Fibroblast of mammary gland (primary cell): ENCODE measurements at regions not wholly inside any gene's neighbourhood (a gene's known extent, or its start where the extent isn't known, plus 50 kb on each side); places are given as distances from the start of the nearest gene placed in this dataset.
"Not testable (repeated sequence)": the region's sequence is repeated elsewhere in the genome, so short reads cannot be mapped to it uniquely, and the experiment has no call there.

ENCODE experiments used
- DNase-seq: peaks from one replicate; pipeline ENCODE4 v3.0.0-alpha.2; 2010; ENCODE audit warnings: low read depth
- H3K4me3 ChIP-seq: 2 replicates; pipeline ENCODE4 v1.5.1; 2011; ENCODE audit warnings: low read depth, mild to moderate bottlenecking, low read length, moderate library complexity; ENCODE audit not compliant: control insufficient read depth
- CTCF ChIP-seq: conservative IDR thresholded peaks from 2 replicates; pipeline ENCODE4 v1.5.1; 2011; ENCODE audit warnings: low read depth, low read length, inconsistent platforms; ENCODE audit not compliant: control insufficient read depth, insufficient read depth

- no peak for TF ChIP-seq CTCF
- no peak for DNase-seq
- H3K4me3 ChIP-seq = no peak overlapping the region
Measured at GRCh38 chr17:62139141-62139540, 74.1 kb upstream of the MED13 start.

DNA sequence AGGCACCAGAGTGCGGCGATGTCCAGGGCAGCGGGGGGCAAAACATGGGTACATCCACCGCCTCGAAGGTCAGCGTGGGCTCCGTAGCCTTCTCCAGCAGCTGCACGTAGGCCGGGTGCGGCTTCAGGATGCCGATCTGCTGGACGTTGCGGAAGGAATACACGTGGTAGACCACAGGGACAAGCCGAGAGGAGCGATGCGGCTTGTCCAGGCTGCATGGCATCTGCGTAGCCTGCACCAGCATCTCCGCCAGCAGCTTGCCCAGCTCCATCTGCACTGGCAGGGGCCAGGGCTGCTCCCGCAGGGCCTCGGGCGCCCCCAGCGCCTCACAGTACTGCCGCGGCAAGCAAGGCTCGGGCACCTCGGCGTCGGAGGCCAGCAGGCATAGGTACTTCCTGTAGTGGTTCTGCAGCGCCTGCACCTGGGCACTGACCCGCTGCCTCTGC is 73.6 kb upstream of the MED13 start:
- DNase-seq, H3K4me3 ChIP-seq: not testable (repeated sequence)

- H3K4me3 ChIP-seq, DNase-seq: not testable (repeated sequence)
Measured at GRCh38 chr17:62137734-62138624, 72.9 kb upstream of the MED13 start.

GRCh38 chr17:62137013-62137733 is 72.1 kb upstream of the MED13 start:
- not testable (repeated sequence) for DNase-seq, H3K4me3 ChIP-seq

- no peak overlapping the region for H3K4me3 ChIP-seq
- TF ChIP-seq CTCF = no peak
- DNase-seq = no peak
Measured at GRCh38 chr17:62135742-62136141, 70.7 kb upstream of the MED13 start.

DNA sequence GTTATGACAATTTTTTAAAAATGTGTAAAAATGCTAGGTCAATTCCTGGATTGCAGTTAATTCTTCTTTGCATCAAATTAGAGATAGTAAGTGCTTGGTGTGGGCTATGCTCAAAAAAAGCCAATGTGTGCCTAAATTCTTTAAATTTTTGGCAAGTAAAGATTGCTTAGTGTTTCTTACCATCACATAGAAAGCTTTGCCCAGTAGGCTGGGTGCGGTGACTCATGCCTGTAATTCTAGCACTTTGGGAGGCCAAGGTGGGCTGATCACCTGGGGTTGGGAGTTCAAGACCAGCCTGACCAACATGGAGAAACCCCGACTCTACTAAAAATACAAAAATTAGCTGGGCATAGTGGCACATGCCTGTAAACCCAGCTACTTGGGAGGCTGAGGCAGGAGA is 70.0 kb upstream of the MED13 start:
- not testable (repeated sequence) for DNase-seq, H3K4me3 ChIP-seq

DNA sequence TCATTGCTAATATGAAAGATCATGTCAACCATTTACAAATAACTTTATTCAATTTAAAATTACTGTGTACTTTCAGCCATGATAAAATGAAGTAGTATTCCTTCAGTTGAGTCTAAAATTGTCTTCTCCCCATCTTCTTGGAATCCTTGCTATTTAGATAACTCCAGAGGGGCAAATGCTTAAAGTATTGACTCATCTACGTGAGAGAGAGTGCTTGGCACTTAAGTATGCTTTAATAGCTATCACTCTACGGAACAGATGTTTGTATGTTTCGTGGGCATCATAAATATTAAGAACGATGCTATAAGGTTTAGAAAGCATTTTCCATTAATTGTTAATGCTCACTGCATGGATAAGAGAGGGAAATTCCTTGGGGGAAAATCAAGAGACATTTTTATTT is 69.3 kb upstream of the MED13 start:
- DNase-seq = no peak

GRCh38 chr17:62131271-62131670 is 66.2 kb upstream of the MED13 start:
- DNase-seq, H3K4me3 ChIP-seq: not testable (repeated sequence)

More for the DNA sequence above, 69.3 kb upstream of the MED13 start:
- H3K4me3 ChIP-seq = no peak overlapping the region
- TF ChIP-seq CTCF = no peak

- no peak for TF ChIP-seq CTCF
- no peak for DNase-seq
- H3K4me3 ChIP-seq = no peak overlapping the region
Measured at GRCh38 chr17:62130739-62131138, 65.7 kb upstream of the MED13 start.
